ENCODE measurements at regions not wholly inside any gene's neighbourhood (a gene's known extent, or its start where the extent isn't known, plus 50 kb on each side); places are given as distances from the start of the nearest gene placed in this dataset.

GRCh38 chr6:51015394-51015793 is 196.7 kb downstream of the TFAP2B start:
- TF ChIP-seq EGR2 (tag by site-specific recombination; IDR thresholded peaks at IDR 0.05; ENCODE audit: low read depth) (no peak), GLI4 (tag by site-specific recombination; IDR thresholded peaks at IDR 0.05) (no peak), ZNF169 (tag by site-specific recombination; IDR thresholded peaks at IDR 0.05) (no peak), ZXDB (tag by site-specific recombination; IDR thresholded peaks at IDR 0.05) (no peak), ZNF658 (tag by site-specific recombination; IDR thresholded peaks at IDR 0.05) (no peak), ZNF223 (tag by site-specific recombination; IDR thresholded peaks at IDR 0.05) (no peak), ZNF785 (tag by site-specific recombination; IDR thresholded peaks at IDR 0.05) (no peak), ZNF501 (tag by site-specific recombination; IDR thresholded peaks at IDR 0.05) (no peak), ZNF341 (tag by site-specific recombination; IDR thresholded peaks at IDR 0.05; ENCODE audit: low read depth) (no peak)
- TF ChIP-seq, protein P1, sequence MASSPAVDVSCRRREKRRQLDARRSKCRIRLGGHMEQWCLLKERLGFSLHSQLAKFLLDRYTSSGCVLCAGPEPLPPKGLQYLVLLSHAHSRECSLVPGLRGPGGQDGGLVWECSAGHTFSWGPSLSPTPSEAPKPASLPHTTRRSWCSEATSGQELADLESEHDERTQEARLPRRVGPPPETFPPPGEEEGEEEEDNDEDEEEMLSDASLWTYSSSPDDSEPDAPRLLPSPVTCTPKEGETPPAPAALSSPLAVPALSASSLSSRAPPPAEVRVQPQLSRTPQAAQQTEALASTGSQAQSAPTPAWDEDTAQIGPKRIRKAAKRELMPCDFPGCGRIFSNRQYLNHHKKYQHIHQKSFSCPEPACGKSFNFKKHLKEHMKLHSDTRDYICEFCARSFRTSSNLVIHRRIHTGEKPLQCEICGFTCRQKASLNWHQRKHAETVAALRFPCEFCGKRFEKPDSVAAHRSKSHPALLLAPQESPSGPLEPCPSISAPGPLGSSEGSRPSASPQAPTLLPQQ (tag by site-specific recombination; IDR thresholded peaks at IDR 0.05): no peak
- ChIA-PET POLR2A (no interaction called here), CTCF (no interaction called here)
- no peaks in the 10 kb centered on the region for H3K9me3 ChIP-seq (ENCODE audit: control insufficient read depth, insufficient read depth, low read depth, low read length)
- no peak overlapping the region for H3K27ac ChIP-seq (ENCODE audit: extremely low read depth, low read depth, low read length)
- no peaks in the 10 kb centered on the region for H3K4me1 ChIP-seq (ENCODE audit: control insufficient read depth, insufficient read depth, low read length)
- no peak overlapping the region for H3K4me3 ChIP-seq (ENCODE audit: low read depth, low read length)
- H3K36me3 ChIP-seq (ENCODE audit: control insufficient read depth in 2 of 2, insufficient read depth in 1 of 2, low read length in 2 of 2): no peaks in the 10 kb centered on the region

DNA sequence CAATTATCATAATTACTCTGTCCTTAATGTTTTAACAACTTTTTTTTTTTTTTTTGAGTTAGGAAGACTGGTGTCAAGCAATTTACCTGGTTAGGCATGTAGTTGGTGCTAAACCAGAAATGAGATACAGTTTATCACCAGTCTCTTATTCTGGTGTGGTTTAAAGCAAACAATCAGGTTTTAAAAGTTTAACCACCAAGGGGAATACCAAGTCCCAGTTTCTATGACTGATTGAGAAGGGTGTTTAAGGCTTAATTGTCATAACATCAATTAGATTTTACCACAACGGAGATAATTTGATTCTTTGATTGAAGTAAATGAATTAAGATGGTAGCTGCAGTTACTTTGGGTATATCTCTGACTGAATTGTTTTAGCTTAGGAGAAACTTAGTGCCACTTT is 197.8 kb downstream of the TFAP2B start:
- Histone ChIP-seq H3K4me3 (ENCODE audit: low read depth, low read length) (no peak overlapping the region), H3K36me3 (ENCODE audit: control insufficient read depth in 2 of 2, insufficient read depth in 1 of 2, low read length in 2 of 2) (no peaks in the 10 kb centered on the region), H3K27ac (ENCODE audit: extremely low read depth, low read depth, low read length) (no peak overlapping the region), H3K4me1 (ENCODE audit: control insufficient read depth, insufficient read depth, low read length) (no peaks in the 10 kb centered on the region), H3K9me3 (ENCODE audit: control insufficient read depth, insufficient read depth, low read depth, low read length) (no peaks in the 10 kb centered on the region)
- ChIA-PET CTCF (no interaction called here), POLR2A (no interaction called here)
- TF ChIP-seq ZSCAN4 (tag by site-specific recombination; IDR thresholded peaks at IDR 0.05) (no peak), ZFP37 (tag by site-specific recombination; IDR thresholded peaks at IDR 0.05) (no peak), ZNF843 (tag by site-specific recombination; IDR thresholded peaks at IDR 0.05) (no peak), ZNF138 (tag by site-specific recombination; IDR thresholded peaks at IDR 0.05; ENCODE audit: borderline replicate concordance) (no peak), ZNF785 (tag by site-specific recombination; IDR thresholded peaks at IDR 0.05) (no peak), HOXC10 (CRISPR knock-in tag; IDR thresholded peaks at IDR 0.05) (no peak), ZSCAN23 (tag by site-specific recombination; IDR thresholded peaks at IDR 0.05) (no peak), PRDM1 (tag by site-specific recombination; IDR thresholded peaks at IDR 0.05) (no peak)
- TF ChIP-seq, protein P2, sequence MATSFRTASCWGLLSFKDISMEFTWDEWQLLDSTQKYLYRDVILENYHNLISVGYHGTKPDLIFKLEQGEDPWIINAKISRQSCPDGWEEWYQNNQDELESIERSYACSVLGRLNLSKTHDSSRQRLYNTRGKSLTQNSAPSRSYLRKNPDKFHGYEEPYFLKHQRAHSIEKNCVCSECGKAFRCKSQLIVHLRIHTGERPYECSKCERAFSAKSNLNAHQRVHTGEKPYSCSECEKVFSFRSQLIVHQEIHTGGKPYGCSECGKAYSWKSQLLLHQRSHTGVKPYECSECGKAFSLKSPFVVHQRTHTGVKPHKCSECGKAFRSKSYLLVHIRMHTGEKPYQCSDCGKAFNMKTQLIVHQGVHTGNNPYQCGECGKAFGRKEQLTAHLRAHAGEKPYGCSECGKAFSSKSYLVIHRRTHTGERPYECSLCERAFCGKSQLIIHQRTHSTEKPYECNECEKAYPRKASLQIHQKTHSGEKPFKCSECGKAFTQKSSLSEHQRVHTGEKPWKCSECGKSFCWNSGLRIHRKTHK (tag by site-specific recombination; IDR thresholded peaks at IDR 0.05): no peak
- TF ChIP-seq, protein P3, sequence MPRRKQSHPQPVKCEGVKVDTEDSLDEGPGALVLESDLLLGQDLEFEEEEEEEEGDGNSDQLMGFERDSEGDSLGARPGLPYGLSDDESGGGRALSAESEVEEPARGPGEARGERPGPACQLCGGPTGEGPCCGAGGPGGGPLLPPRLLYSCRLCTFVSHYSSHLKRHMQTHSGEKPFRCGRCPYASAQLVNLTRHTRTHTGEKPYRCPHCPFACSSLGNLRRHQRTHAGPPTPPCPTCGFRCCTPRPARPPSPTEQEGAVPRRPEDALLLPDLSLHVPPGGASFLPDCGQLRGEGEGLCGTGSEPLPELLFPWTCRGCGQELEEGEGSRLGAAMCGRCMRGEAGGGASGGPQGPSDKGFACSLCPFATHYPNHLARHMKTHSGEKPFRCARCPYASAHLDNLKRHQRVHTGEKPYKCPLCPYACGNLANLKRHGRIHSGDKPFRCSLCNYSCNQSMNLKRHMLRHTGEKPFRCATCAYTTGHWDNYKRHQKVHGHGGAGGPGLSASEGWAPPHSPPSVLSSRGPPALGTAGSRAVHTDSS (tag by site-specific recombination; IDR thresholded peaks at IDR 0.05): no peak

Data from HEK293 (cell line).